ENCODE measurements at regions not wholly inside any gene's neighbourhood (a gene's known extent, or its start where the extent isn't known, plus 50 kb on each side); places are given as distances from the start of the nearest gene placed in this dataset.

DNA sequence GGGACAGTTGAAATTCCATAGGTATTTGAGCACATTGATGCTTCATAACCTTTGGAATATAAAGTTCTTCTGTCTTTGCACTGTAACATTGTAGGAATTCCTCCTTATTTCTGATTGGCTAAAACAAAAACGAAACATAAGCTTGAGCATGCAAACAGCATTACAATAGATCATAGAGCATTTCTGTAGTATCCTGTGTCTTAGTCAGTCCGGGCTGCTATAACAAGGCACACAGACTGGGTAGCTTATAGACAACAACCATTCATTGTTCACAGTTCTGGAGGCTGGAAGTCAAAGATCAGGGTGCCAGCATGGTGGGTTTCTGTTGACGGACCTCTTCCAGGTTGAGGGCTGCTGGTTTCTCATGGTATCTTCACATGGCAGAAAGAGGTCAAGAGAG is 188.7 kb upstream of the SOX21 start:
- Histone ChIP-seq H3K36me3 (no peaks in the 10 kb centered on the region), H3K4me3 (ENCODE audit: low read depth, low read length) (no peak overlapping the region), H3K27me3 (peaks cover 2% of the 10 kb centered on the region), H3K9me3 (no peaks in the 10 kb centered on the region), H3K4me1 (no peaks in the 10 kb centered on the region)
- TF ChIP-seq, protein P1, sequence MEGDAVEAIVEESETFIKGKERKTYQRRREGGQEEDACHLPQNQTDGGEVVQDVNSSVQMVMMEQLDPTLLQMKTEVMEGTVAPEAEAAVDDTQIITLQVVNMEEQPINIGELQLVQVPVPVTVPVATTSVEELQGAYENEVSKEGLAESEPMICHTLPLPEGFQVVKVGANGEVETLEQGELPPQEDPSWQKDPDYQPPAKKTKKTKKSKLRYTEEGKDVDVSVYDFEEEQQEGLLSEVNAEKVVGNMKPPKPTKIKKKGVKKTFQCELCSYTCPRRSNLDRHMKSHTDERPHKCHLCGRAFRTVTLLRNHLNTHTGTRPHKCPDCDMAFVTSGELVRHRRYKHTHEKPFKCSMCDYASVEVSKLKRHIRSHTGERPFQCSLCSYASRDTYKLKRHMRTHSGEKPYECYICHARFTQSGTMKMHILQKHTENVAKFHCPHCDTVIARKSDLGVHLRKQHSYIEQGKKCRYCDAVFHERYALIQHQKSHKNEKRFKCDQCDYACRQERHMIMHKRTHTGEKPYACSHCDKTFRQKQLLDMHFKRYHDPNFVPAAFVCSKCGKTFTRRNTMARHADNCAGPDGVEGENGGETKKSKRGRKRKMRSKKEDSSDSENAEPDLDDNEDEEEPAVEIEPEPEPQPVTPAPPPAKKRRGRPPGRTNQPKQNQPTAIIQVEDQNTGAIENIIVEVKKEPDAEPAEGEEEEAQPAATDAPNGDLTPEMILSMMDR (IDR thresholded peaks at IDR 0.05; ENCODE audit: low read depth, low read length): no peak
- DNase-seq: no peak

DNA sequence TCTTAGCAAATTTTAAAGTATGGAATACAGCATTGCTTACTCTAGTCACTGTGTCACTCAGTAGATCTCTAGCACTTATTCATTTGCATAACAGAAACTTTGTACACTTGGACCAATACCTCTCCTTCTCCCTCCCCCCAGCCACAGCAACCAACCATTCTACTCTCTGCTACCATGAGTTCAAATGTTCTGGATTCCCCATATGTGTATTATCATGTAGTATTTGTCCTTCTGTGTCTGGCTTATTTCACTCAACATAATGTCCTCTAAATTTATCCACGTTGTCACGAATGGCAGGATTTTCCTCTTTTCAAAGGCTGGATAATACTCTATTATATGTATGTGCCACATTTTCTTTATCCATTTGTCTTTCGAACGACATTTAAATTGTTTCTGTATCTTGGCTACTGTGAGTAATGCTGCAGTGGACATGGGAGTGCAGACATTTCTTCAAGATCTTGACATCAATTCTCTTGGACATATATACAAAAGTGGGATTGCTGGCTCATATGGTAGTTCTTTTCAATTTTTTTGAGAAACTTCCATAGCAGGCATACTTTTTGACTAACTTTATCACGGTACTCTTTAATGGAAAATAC is 184.5 kb upstream of the SOX21 start:
- Histone ChIP-seq H3K4me1 (no peaks in the 10 kb centered on the region), H3K9me3 (no peaks in the 10 kb centered on the region), H3K36me3 (no peaks in the 10 kb centered on the region), H3K27me3 (0 out of 2 replicates have a peak, but pooled peaks cover 5% of the 10 kb centered on the region), H3K4me3 (ENCODE audit: low read depth, low read length) (no peak overlapping the region)
- DNase-seq: no peak
- TF ChIP-seq, protein P1 (IDR thresholded peaks at IDR 0.05; ENCODE audit: low read depth, low read length): no peak

DNA sequence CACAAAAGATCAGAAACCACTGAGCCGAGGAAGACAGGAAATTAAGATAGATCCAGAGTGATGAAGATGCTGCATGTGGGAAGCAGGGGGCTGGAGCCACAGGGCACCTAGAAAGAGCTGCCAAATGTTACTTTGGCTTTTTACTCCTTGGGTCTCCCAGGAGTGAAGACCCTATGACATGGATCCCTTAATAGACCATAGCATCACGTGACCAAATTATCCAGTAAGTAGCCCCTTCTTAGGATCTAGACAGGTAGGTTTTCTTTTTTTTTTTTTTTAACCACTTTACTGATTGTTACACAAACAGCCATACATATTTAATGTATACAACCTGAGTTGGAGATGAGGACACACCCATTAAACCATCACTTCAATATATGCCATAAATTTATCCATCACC is 183.9 kb upstream of the SOX21 start:
- H3K4me3 ChIP-seq (ENCODE audit: low read depth, low read length): no peak overlapping the region
- no peak for DNase-seq
- H3K36me3 ChIP-seq: no peaks in the 10 kb centered on the region
- peaks cover 5% of the 10 kb centered on the region; the same call in 1 of the 2 replicates for H3K27me3 ChIP-seq
- H3K4me1 ChIP-seq: no peaks in the 10 kb centered on the region
- TF ChIP-seq, protein P1 (IDR thresholded peaks at IDR 0.05; ENCODE audit: low read depth, low read length): no peak
- no peaks in the 10 kb centered on the region for H3K9me3 ChIP-seq

DNA sequence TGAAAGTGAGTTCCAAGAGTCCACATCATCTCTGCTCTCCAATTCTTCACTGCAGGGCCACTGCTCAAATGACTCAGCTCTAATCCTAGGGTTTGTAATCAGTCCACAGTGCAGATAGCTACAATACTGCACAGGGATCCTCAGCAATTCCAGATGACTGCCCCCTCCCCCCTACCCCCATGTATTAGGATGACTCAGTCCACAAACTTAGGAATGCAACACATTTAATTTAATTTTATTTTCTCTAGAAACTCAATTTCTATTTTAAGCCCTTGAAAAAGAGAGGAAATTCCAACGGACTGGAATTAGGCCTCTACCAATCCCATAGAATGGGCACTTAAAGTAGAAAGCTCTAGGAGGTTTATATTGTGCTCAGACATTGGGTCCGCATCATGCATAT is 173.8 kb upstream of the SOX21 start:
- peaks cover 7% of the 10 kb centered on the region for H3K27me3 ChIP-seq
- H3K36me3 ChIP-seq: no peaks in the 10 kb centered on the region
- no peaks in the 10 kb centered on the region for H3K4me1 ChIP-seq
- TF ChIP-seq, protein P1 (IDR thresholded peaks at IDR 0.05; ENCODE audit: low read depth, low read length): no peak
- H3K9me3 ChIP-seq: no peaks in the 10 kb centered on the region
- no peak overlapping the region for H3K4me3 ChIP-seq (ENCODE audit: low read depth, low read length)
- DNase-seq: no peak

DNA sequence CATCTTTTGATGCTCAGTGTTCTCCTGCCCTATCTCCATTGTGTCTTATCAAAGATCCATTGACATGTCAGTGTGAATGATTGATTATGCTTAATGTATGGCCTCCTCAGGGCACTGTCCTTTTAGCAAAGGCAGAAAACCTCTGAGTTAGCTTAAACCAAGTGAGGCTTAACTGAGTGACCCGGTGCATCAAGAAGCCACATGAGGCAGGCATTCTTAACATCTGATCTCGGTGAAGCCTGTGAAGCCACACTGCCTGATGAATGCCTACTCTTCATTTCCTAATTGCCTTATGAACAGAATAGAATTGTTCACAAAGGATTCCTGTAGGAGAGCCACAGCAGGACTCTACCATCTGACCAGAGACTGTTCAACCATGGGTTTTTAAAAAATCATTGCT is 168.1 kb upstream of the SOX21 start:
- Histone ChIP-seq H3K27me3 (peaks cover 13% of the 10 kb centered on the region), H3K36me3 (no peaks in the 10 kb centered on the region), H3K9me3 (no peaks in the 10 kb centered on the region), H3K4me3 (ENCODE audit: low read depth, low read length) (no peak overlapping the region), H3K4me1 (no peaks in the 10 kb centered on the region)
- DNase-seq: no peak
- TF ChIP-seq, protein P1 (IDR thresholded peaks at IDR 0.05; ENCODE audit: low read depth, low read length): no peak

DNA sequence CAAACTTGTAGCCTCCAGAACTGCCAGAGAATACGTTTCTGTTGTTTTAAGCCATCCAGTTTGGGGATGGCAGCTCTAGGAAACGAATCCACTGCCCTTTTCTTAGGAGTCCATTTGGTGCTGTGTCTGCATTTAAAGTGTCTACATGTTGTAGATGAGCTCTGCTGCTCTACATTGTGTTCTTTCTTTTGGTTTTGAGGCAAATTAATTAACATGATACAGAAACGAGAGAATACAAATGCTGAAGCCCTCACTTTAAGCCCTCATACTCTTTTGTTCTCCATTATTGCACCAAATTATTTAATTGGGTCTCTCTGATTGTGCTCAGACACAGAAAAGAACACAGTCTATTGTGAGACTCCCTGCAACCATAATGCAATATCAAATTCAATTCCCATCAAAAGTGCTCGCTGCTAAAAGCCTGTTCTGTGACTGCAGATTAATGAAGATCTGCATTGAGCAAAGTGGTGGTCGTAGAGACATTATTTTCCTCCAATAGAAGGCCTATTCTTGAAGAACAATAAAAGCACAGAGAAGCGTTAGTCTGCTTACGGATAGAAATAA is 166.3 kb upstream of the SOX21 start:
- TF ChIP-seq, protein P1 (IDR thresholded peaks at IDR 0.05; ENCODE audit: low read depth, low read length): no peak
- Histone ChIP-seq H3K4me3 (ENCODE audit: low read depth, low read length) (no peak overlapping the region), H3K9me3 (no peaks in the 10 kb centered on the region), H3K4me1 (no peaks in the 10 kb centered on the region), H3K27me3 (peaks cover 13% of the 10 kb centered on the region), H3K36me3 (no peaks in the 10 kb centered on the region)
- no peak for DNase-seq

Measured in BE2C (cell line).